ENCODE measurements at regions not wholly inside any gene's neighbourhood (a gene's known extent, or its start where the extent isn't known, plus 50 kb on each side); places are given as distances from the start of the nearest gene placed in this dataset.

- no peak for FAIRE-seq
- no peak overlapping the region for H3K4me3 ChIP-seq (ENCODE audit: low read length in 3 of 3)
- no peak overlapping the region for H3K27ac ChIP-seq (ENCODE audit: low read depth in 2 of 2, low read length in 2 of 2)
- no peaks in the 10 kb centered on the region for H3K4me1 ChIP-seq (ENCODE audit: control insufficient read depth in 2 of 3, insufficient read depth in 2 of 3, low read depth in 1 of 3, low read length in 3 of 3)
- H3K27me3 ChIP-seq (ENCODE audit: control insufficient read depth, insufficient read depth, low read length): no peaks in the 10 kb centered on the region
- H3K9ac ChIP-seq (ENCODE audit: low read length in 3 of 3): no peak overlapping the region
- H3K36me3 ChIP-seq (ENCODE audit: control insufficient read depth in 2 of 3, insufficient read depth in 3 of 3, low read length in 3 of 3): no peaks in the 10 kb centered on the region
- no peak for DNase-seq
- H3K9me3 ChIP-seq (ENCODE audit: control insufficient read depth in 2 of 3, insufficient read depth in 1 of 3, low read length in 3 of 3): no peaks in the 10 kb centered on the region
- intact Hi-C loops (cut with DNase I): no loop called here
- TF ChIP-seq, protein P1, sequence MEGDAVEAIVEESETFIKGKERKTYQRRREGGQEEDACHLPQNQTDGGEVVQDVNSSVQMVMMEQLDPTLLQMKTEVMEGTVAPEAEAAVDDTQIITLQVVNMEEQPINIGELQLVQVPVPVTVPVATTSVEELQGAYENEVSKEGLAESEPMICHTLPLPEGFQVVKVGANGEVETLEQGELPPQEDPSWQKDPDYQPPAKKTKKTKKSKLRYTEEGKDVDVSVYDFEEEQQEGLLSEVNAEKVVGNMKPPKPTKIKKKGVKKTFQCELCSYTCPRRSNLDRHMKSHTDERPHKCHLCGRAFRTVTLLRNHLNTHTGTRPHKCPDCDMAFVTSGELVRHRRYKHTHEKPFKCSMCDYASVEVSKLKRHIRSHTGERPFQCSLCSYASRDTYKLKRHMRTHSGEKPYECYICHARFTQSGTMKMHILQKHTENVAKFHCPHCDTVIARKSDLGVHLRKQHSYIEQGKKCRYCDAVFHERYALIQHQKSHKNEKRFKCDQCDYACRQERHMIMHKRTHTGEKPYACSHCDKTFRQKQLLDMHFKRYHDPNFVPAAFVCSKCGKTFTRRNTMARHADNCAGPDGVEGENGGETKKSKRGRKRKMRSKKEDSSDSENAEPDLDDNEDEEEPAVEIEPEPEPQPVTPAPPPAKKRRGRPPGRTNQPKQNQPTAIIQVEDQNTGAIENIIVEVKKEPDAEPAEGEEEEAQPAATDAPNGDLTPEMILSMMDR (IDR thresholded peaks at IDR 0.05; ENCODE audit: borderline replicate concordance, extremely low read depth, insufficient read depth): no peak
Measured at GRCh38 chr6:44708208-44708607, 320.7 kb downstream of the CDC5L start.

GRCh38 chr6:44712353-44713111 lies 325.0 kb downstream of the CDC5L start:
- Histone ChIP-seq H3K9ac (ENCODE audit: low read length in 3 of 3) (no peak overlapping the region), H3K9me3 (ENCODE audit: control insufficient read depth in 2 of 3, insufficient read depth in 1 of 3, low read length in 3 of 3) (no peaks in the 10 kb centered on the region), H3K4me3 (ENCODE audit: low read length in 3 of 3) (no peak overlapping the region), H3K27ac (ENCODE audit: low read depth in 2 of 2, low read length in 2 of 2) (no peak overlapping the region), H3K27me3 (ENCODE audit: control insufficient read depth, insufficient read depth, low read length) (no peaks in the 10 kb centered on the region), H3K36me3 (ENCODE audit: control insufficient read depth in 2 of 3, insufficient read depth in 3 of 3, low read length in 3 of 3) (no peaks in the 10 kb centered on the region), H3K4me1 (ENCODE audit: control insufficient read depth in 2 of 3, insufficient read depth in 2 of 3, low read depth in 1 of 3, low read length in 3 of 3) (no peaks in the 10 kb centered on the region)
- no peak for DNase-seq
- FAIRE-seq: no peak
- TF ChIP-seq, protein P1 (IDR thresholded peaks at IDR 0.05; ENCODE audit: borderline replicate concordance, extremely low read depth, insufficient read depth): no peak
- intact Hi-C loops (cut with DNase I): no loop called here

GRCh38 chr6:44715188-44715587 lies 327.7 kb downstream of the CDC5L start:
- H3K4me3 ChIP-seq (ENCODE audit: low read length in 3 of 3): no peak overlapping the region
- no peaks in the 10 kb centered on the region for H3K4me1 ChIP-seq (ENCODE audit: control insufficient read depth in 2 of 3, insufficient read depth in 2 of 3, low read depth in 1 of 3, low read length in 3 of 3)
- TF ChIP-seq, protein P1 (IDR thresholded peaks at IDR 0.05; ENCODE audit: borderline replicate concordance, extremely low read depth, insufficient read depth): no peak
- no peaks in the 10 kb centered on the region for H3K36me3 ChIP-seq (ENCODE audit: control insufficient read depth in 2 of 3, insufficient read depth in 3 of 3, low read length in 3 of 3)
- FAIRE-seq (no peak), DNase-seq (peak in 1 of 5 donors; percentile 53)
- no peak overlapping the region for H3K9ac ChIP-seq (ENCODE audit: low read length in 3 of 3)
- H3K9me3 ChIP-seq (ENCODE audit: control insufficient read depth in 2 of 3, insufficient read depth in 1 of 3, low read length in 3 of 3): no peaks in the 10 kb centered on the region
- H3K27me3 ChIP-seq (ENCODE audit: control insufficient read depth, insufficient read depth, low read length): no peaks in the 10 kb centered on the region
- no peak overlapping the region for H3K27ac ChIP-seq (ENCODE audit: low read depth in 2 of 2, low read length in 2 of 2)
- intact Hi-C loops (cut with DNase I): no loop called here

All from kidney (tissue), 13 donors.